K562 (cell line): ENCODE measurements at regions not wholly inside any gene's neighbourhood (a gene's known extent, or its start where the extent isn't known, plus 50 kb on each side); places are given as distances from the start of the nearest gene placed in this dataset.

Source experiments
- ATAC-seq: fragments of 200-7000 bp; cut with Tn5 transposase; 3 replicates; pipeline ENCODE4 v1.9.1; 2020; ENCODE audit warnings: moderate library complexity
- BruUV-seq: library from RNA; stranded (reverse); fragments of 400-500 nt; replicated peaks from 2 replicates; lab custom pipeline; 2021; lab: Mats Ljungman, UMichigan
- CTCF ChIA-PET: fragments of 300-600 bp; formaldehyde crosslinking; extraction: SDS; loops from one replicate; lab custom pipeline; 2021; ENCODE audit warnings: low intra/inter-chr PET ratio; lab: Yijun Ruan, JAX
- POLR2A ChIA-PET: fragments of 300-600, 350-650 bp; sonication (Branson Sonifier 250); formaldehyde crosslinking; extraction: SDS; loops from one replicate; lab custom pipeline; 2021; ENCODE audit warnings: antibody characterized with exemption, inconsistent platforms; lab: Yijun Ruan, JAX
- DNase-seq, 4 experiments: peaks; one replicate each; pipeline versions ENCODE4 v3.0.0 to v3.0.0-alpha.2; 2011 to 2018; ENCODE audit warnings: low spot score in 3 of 4, mixed read lengths in 3 of 4; ENCODE audit errors: extremely low read depth in 1 of 4
- FAIRE-seq: peaks from 2 replicates; lab custom pipeline; 2011; peaks lifted over from hg19 to GRCh38; lab: Jason Lieb, UNC
- H2AFZ ChIP-seq: 2 replicates; pipeline ENCODE4 v1.6.0; 2011; ENCODE audit warnings: low read depth, low read length, control low read depth, inconsistent platforms
- H3K27ac ChIP-seq: fragments of 200-600 bp; 3 replicates; pipeline ENCODE4 v1.8.0; 2011; ENCODE audit warnings: low read depth, mild to moderate bottlenecking, control low read depth, inconsistent platforms, low read length, moderate library complexity, mixed read lengths; ENCODE audit errors: extremely low read depth
- H3K27me3 ChIP-seq, 2 experiments: fragments of 300-600 bp in 1 of 2; 2 replicates in 1 of 2; 3 replicates in 1 of 2; pipeline versions ENCODE4 v1.6.0 to v1.8.0; 2011; ENCODE audit warnings: inconsistent platforms in 2 of 2, low read length in 2 of 2, mild to moderate bottlenecking in 1 of 2, mixed read lengths in 1 of 2, moderate library complexity in 1 of 2; ENCODE audit not compliant: control insufficient read depth in 2 of 2, insufficient read depth in 2 of 2
- H3K36me3 ChIP-seq: fragments of 300-600 bp; 3 replicates; pipeline ENCODE4 v1.8.0; 2011; ENCODE audit warnings: mild to moderate bottlenecking, low read length, inconsistent platforms; ENCODE audit not compliant: control insufficient read depth, insufficient read depth
- H3K4me1 ChIP-seq, 2 experiments: fragments of 200-600 bp in 1 of 2; replicated peaks in 1 of 2; 2 replicates in 1 of 2; 3 replicates in 1 of 2; pipeline versions ENCODE4 v1.5.1 to v1.8.0; 2011; ENCODE audit warnings: inconsistent platforms in 2 of 2, low read length in 2 of 2, mild to moderate bottlenecking in 1 of 2, mixed read lengths in 1 of 2, moderate library complexity in 1 of 2; ENCODE audit not compliant: control insufficient read depth in 2 of 2, insufficient read depth in 2 of 2
- H3K4me2 ChIP-seq: 2 replicates; pipeline ENCODE4 v1.6.1; 2011; ENCODE audit warnings: low read length, control low read depth, inconsistent platforms, mixed read lengths; ENCODE audit not compliant: insufficient read depth
- H3K4me3 ChIP-seq: fragments of 200-600 bp; sonication (generic), shearing (Covaris generic); 2 replicates; pipeline ENCODE4 v1.5.1; 2016; ENCODE audit warnings: control low read depth, inconsistent platforms
- H3K79me2 ChIP-seq: fragments of 200-600 bp; 3 replicates; pipeline ENCODE4 v1.8.0; 2011; ENCODE audit warnings: low read length, inconsistent platforms; ENCODE audit not compliant: control insufficient read depth, insufficient read depth
- H3K9ac ChIP-seq, 2 experiments: 2 replicates each; pipeline versions ENCODE4 v1.6.0 to v1.6.1; 2011; ENCODE audit warnings: low read depth in 2 of 2, low read length in 2 of 2, control low read depth in 1 of 2, inconsistent platforms in 1 of 2, mild to moderate bottlenecking in 1 of 2, mixed read lengths in 1 of 2; ENCODE audit not compliant: insufficient read depth in 1 of 2
- H3K9me1 ChIP-seq: one replicate; pipeline ENCODE4 v1.6.0; 2011; ENCODE audit warnings: inconsistent platforms, mild to moderate bottlenecking, low read length, moderate library complexity; ENCODE audit not compliant: control insufficient read depth, insufficient read depth
- H3K9me3 ChIP-seq: replicated peaks from 2 replicates; pipeline ENCODE4 v1.5.1; 2011; ENCODE audit warnings: low read depth, low read length, inconsistent platforms; ENCODE audit not compliant: control insufficient read depth, insufficient read depth
- H4K20me1 ChIP-seq: replicated peaks from 2 replicates; pipeline ENCODE4 v1.6.1; 2011; ENCODE audit warnings: low read length, inconsistent platforms, mixed read lengths; ENCODE audit not compliant: control insufficient read depth, insufficient read depth
- CBFA2T3 ChIP-seq: fragments of 450-650 bp; IDR thresholded peaks from 2 replicates; pipeline ENCODE4 v1.6.1; 2017
- CTCF ChIP-seq, 3 experiments: IDR thresholded peaks in 2 of 3; conservative IDR thresholded peaks in 1 of 3; 2 replicates each; pipeline ENCODE4 v1.5.1; 2011 to 2012; ENCODE audit warnings: low read length in 3 of 3, mild to moderate bottlenecking in 3 of 3, control low read depth in 2 of 3, improper control_type of control experiment in 1 of 3, inconsistent platforms in 1 of 3, low read depth in 1 of 3, mixed read lengths in 1 of 3, moderate library complexity in 1 of 3; ENCODE audit not compliant: insufficient read depth in 2 of 3
- WGBS: fragments of 100-300 bp; shearing (Covaris generic); methylation state at CpG from one replicate; pipeline ENCODE4 v1.1.6; 2016; ENCODE audit warnings: low coverage, mixed read lengths; ENCODE audit not compliant: insufficient coverage; ENCODE audit errors: missing lambda C conversion rate; 5-methylcytosine and 5-hydroxymethylcytosine counted together
- in situ Hi-C: fragments of 300-500 bp; cut with MboI; formaldehyde crosslinking; loops from 4 replicates; pipeline ENCODE4 v1.15.0; 2018; ENCODE audit warnings: inconsistent platforms, mixed read lengths
- intact Hi-C: fragments of 100-400 bp; cut with micrococcal nuclease; formaldehyde crosslinking; loops from 2 replicates; pipeline ENCODE4 v1.14.2; 2022

GRCh38 chr3:4232798-4233197, 70.4 kb upstream of the SETMAR start:
- in situ Hi-C loops, result no loop called here
- no peak for FAIRE-seq
- POLR2A ChIA-PET, result interaction anchor here (1.2 to 1.5 kb wide), 2 partner anchors 8 to 10 kb away, joined by 4 read pairs; no protein-coding TSS in a partner anchor

More at GRCh38 chr3:4232798-4233197, 70.4 kb upstream of the SETMAR start:
- DNase-seq, result no peak
- intact Hi-C loops, result no loop called here
- Histone ChIP-seq H2AFZ (no peak overlapping the region), H3K79me2 (no peaks in the 10 kb centered on the region), H3K4me2 (no peak overlapping the region), H4K20me1 (no peaks in the 10 kb centered on the region), H3K27me3 (no peaks in the 10 kb centered on the region), H3K4me3 (no peak overlapping the region), H3K36me3 (no peaks in the 10 kb centered on the region), H3K9ac (no peak overlapping the region), H3K27ac (no peak overlapping the region), H3K9me3 (no peaks in the 10 kb centered on the region), H3K9me1 (no peaks in the 10 kb centered on the region), H3K4me1 (no peaks in the 10 kb centered on the region)
- BruUV-seq, result no TSS peak
- 3% methylated on average over 3 of the region's 3 CpGs for WGBS
- CTCF ChIA-PET, result no interaction called here
- ATAC-seq, result no peak
- TF ChIP-seq CBFA2T3 (no peak), CTCF (IDR thresholded peaks at IDR 0.05 in 2 of 3, conservative IDR thresholded peaks at IDR 0.05 in 1 of 3; ENCODE audit: insufficient read depth in 2 of 3, low read depth in 1 of 3, low read length in 3 of 3) (no peak)
